ENCODE measurements at regions not wholly inside any gene's neighbourhood (a gene's known extent, or its start where the extent isn't known, plus 50 kb on each side); places are given as distances from the start of the nearest gene placed in this dataset.
"Not testable (repeated sequence)": the region's sequence is repeated elsewhere in the genome, so short reads cannot be mapped to it uniquely, and the experiment has no call there.

- DNase-seq (ENCODE audit: low read depth in 4 of 4, low spot score in 2 of 4): no peak
Measured at GRCh38 chr6:21767891-21768648, 174.5 kb downstream of the SOX4 start.

GRCh38 chr6:21769405-21769861 lies 175.9 kb downstream of the SOX4 start:
- DNase-seq (ENCODE audit: low read depth in 4 of 4, low spot score in 2 of 4): no peak

GRCh38 chr6:21769968-21770367 lies 176.4 kb downstream of the SOX4 start:
- DNase-seq (ENCODE audit: low read depth in 4 of 4, low spot score in 2 of 4): no peak

- DNase-seq (ENCODE audit: low read depth in 4 of 4, low spot score in 2 of 4): no peak
Measured at GRCh38 chr6:21771626-21772320, 178.2 kb downstream of the SOX4 start.

GRCh38 chr6:21772477-21772876 lies 178.9 kb downstream of the SOX4 start:
- no peak for DNase-seq (ENCODE audit: low read depth in 4 of 4, low spot score in 2 of 4)

GRCh38 chr6:21772884-21773575 lies 179.5 kb downstream of the SOX4 start:
- DNase-seq (ENCODE audit: low read depth in 4 of 4, low spot score in 2 of 4): no peak

GRCh38 chr6:21773576-21773968 lies 180.0 kb downstream of the SOX4 start:
- no peak for DNase-seq (ENCODE audit: low read depth in 4 of 4, low spot score in 2 of 4)

- DNase-seq (ENCODE audit: low read depth in 4 of 4, low spot score in 2 of 4): no peak
Measured at GRCh38 chr6:21777846-21778245, 184.3 kb downstream of the SOX4 start.

- DNase-seq (ENCODE audit: low read depth in 4 of 4, low spot score in 2 of 4): no peak
Measured at GRCh38 chr6:21780141-21780540, 186.6 kb downstream of the SOX4 start.

GRCh38 chr6:21780679-21781078 lies 187.1 kb downstream of the SOX4 start:
- no peak for DNase-seq (ENCODE audit: low read depth in 4 of 4, low spot score in 2 of 4)

GRCh38 chr6:21781128-21781527 lies 187.6 kb downstream of the SOX4 start:
- DNase-seq (ENCODE audit: low read depth in 4 of 4, low spot score in 2 of 4): no peak

- DNase-seq (ENCODE audit: low read depth in 4 of 4, low spot score in 2 of 4): no peak
Measured at GRCh38 chr6:21785164-21785563, 191.6 kb downstream of the SOX4 start.

- DNase-seq (ENCODE audit: low read depth in 4 of 4, low spot score in 2 of 4): no peak
Measured at GRCh38 chr6:21791056-21791455, 197.5 kb downstream of the SOX4 start.

- no peak for DNase-seq (ENCODE audit: low read depth in 4 of 4, low spot score in 2 of 4)
Measured at GRCh38 chr6:21791581-21791980, 198.0 kb downstream of the SOX4 start.

GRCh38 chr6:21792177-21792576 lies 198.6 kb downstream of the SOX4 start:
- no peak for DNase-seq (ENCODE audit: low read depth in 4 of 4, low spot score in 2 of 4)

- not testable (repeated sequence) for DNase-seq (ENCODE audit: low read depth in 4 of 4, low spot score in 2 of 4)
Measured at GRCh38 chr6:21796979-21797378, 203.4 kb downstream of the SOX4 start.

GRCh38 chr6:21798468-21798867 lies 204.9 kb downstream of the SOX4 start:
- no peak for DNase-seq (ENCODE audit: low read depth in 4 of 4, low spot score in 2 of 4)

- DNase-seq (ENCODE audit: low read depth in 4 of 4, low spot score in 2 of 4): no peak
Measured at GRCh38 chr6:21800330-21800729, 206.8 kb downstream of the SOX4 start.

- DNase-seq (ENCODE audit: low read depth in 4 of 4, low spot score in 2 of 4): no peak
Measured at GRCh38 chr6:21800948-21801438, 207.4 kb downstream of the SOX4 start.

GRCh38 chr6:21801446-21802174 lies 208.1 kb downstream of the SOX4 start:
- no peak for DNase-seq (ENCODE audit: low read depth in 4 of 4, low spot score in 2 of 4)

Measured in left renal cortex interstitium (tissue), 4 donors.